HG02885 (cell line): ENCODE measurements at regions not wholly inside any gene's neighbourhood (a gene's known extent, or its start where the extent isn't known, plus 50 kb on each side); places are given as distances from the start of the nearest gene placed in this dataset.

Source experiments
- ATAC-seq: cut with Tn5 transposase; IDR thresholded peaks from one replicate; pipeline ENCODE4 v1.9.1; 2021; ENCODE audit warnings: mild to moderate bottlenecking; ENCODE audit not compliant: unreplicated experiment, poor library complexity

GRCh38 chr17:77358801-77359200, 218.0 kb downstream of the SEC14L1 start:
- no peak for ATAC-seq

DNA sequence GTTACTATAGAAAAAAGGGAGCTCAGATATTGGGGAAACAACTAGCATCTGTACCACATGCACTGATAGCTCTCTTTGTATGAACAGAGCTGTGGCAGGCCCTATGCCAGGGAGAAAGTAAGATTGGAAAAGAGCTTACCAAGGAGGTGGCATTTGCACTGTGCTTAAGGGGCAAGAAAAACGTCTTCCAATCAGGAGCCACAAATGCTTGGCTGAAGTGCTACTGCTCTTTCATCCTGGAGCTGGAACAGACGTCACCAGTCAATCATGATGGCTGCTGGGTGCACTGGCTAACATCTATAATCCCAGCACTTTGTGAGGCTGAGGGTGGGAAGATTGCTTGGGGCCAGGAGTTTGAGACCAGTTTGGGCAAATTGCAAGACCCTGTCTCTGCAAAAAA, 218.5 kb downstream of the SEC14L1 start:
- ATAC-seq = no peak

- no peak for ATAC-seq
These were observed 221.3 kb downstream of the SEC14L1 start for GRCh38 chr17:77361986-77362620.

DNA sequence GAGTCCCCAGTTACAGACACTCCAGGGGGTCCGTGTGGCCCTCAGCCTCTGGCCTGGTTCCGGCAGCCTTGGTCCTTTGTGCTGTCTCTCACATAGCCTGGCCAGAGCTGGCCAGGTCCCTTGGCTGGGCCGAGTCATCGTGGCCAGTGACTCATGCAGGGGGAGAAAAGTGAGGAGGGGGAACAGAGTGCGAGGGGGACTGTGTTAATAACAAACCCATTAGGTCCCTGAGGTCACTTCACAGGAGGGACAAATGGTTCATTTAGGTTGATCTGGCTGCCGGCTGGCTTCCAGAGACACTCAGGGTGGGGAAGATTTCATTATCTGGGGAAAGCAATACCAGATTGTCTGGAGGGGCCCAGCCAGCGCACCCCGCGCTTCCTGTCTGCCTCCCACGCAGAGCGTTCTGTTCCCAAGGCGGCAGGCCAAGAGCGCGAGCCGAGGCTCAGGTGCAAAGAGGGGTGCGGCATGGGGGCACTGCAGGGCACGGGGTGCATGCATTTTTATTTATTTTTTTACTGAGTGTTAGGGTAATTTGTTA, 223.1 kb downstream of the SEC14L1 start:
- no peak for ATAC-seq

- no peak for ATAC-seq
These were observed 223.7 kb downstream of the SEC14L1 start for GRCh38 chr17:77364381-77364911.

- ATAC-seq = no peak
These were observed 224.3 kb downstream of the SEC14L1 start for GRCh38 chr17:77364941-77365583.

DNA sequence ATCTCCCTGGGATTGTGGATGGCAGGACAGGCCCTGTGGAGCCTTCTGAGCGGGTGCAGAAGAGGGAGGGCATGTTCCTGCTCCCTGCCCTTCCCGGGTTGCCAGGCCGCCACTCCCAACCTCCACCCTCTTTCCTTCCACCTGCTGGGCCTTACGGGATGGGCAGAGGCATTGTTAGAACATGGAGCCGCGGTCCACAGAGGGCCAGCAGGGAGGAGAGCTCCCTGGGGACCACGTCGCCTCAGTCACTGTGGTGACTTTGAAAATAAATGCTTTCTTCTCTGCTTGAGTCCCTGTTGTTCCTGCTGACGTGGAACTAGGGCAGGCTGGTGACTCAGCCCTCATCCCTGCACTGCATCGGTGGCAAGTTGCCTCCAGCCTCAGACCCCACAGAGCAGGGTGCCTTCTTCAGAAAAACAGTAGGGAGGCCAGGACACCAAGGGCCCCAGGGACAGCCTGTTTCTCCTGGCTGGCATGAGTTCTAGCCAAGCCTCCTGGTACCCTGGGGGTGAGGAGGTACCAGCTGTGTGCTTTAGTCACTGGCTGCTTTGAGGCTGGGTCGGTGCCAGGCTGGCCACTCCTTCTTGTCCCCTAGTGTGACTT, 224.9 kb downstream of the SEC14L1 start:
- no peak for ATAC-seq

DNA sequence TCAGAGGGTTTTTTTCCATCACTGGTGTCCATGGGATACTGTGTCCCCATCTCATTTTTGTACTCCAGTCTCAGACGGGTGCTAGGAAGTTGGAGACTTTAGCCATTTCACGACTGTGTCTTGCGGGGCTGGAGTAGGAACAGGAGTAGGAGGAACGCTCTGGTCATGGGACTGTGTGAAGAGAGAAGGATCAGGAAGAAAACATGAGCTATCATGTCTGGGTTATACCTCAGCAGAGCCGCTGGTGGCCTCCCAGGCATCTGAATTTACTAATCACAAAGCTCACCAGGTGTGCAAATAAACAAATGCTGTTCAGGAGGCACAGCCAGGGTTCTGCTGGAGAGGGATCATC, 225.4 kb downstream of the SEC14L1 start:
- no peak for ATAC-seq

- no peak for ATAC-seq
These were observed 225.9 kb downstream of the SEC14L1 start for GRCh38 chr17:77366558-77367245.

GRCh38 chr17:77369544-77369971, 228.8 kb downstream of the SEC14L1 start:
- ATAC-seq = no peak

DNA sequence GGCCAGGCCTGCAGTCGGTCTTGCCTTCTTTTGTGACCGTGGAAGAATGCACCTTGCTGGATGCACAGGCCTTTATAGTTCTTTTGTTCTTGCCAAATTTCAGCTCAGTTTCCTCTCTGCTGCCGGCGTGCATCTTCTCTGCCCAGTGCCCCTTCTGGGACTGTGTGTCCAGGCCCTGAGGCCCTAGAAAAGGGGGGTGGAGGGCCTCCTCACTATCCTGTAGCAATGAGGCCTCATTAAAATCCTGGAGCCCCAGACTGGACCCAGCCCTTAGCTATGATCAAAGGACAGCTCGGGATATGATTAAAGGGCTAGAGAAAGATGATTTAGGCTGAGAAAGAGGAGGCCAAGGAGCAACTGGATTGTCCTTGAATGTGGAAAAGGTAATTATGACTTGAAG, 229.8 kb downstream of the SEC14L1 start:
- no peak for ATAC-seq

DNA sequence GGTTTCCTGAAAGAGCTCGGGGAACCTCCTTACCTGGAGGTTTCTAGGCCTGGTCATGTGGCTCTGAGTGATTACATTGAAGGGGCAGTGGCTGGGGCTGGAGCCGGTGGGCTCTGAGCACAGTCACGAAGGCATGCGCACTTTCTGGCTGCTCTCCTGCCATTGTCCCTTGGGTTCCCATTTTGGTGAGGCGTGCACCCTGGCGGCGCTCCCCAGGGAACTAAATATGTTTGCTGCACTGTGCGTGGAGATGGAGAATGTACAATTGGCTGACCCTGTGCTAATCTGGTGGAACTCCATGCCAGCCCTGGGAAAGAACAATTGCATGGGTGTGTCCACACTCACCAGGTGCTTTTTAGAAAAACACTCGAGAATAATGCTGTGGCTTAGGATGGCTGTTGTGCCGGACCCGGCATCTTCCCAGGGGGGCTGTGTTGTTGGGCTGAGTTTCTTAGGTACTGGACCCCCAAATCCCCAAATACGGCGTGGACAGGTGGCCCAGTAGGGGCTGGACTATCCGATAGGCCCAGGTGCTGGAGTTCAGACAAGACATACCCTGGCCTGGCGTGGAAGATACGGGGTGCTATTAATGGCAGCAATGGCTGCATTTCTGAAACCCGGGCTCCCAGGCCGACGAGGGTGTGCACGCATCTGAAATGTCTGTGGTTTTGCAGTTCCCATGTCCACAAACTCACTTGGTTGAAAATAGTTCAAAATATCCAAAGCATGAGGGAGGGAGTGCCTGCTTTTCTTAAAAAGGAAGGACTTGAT, 230.5 kb downstream of the SEC14L1 start:
- no peak for ATAC-seq

GRCh38 chr17:77371888-77372443, 231.2 kb downstream of the SEC14L1 start:
- ATAC-seq = no peak

GRCh38 chr17:77372444-77373298, 231.9 kb downstream of the SEC14L1 start:
- ATAC-seq = peak; percentile 61

GRCh38 chr17:77373299-77374169, 232.8 kb downstream of the SEC14L1 start:
- peak; percentile 21 for ATAC-seq

DNA sequence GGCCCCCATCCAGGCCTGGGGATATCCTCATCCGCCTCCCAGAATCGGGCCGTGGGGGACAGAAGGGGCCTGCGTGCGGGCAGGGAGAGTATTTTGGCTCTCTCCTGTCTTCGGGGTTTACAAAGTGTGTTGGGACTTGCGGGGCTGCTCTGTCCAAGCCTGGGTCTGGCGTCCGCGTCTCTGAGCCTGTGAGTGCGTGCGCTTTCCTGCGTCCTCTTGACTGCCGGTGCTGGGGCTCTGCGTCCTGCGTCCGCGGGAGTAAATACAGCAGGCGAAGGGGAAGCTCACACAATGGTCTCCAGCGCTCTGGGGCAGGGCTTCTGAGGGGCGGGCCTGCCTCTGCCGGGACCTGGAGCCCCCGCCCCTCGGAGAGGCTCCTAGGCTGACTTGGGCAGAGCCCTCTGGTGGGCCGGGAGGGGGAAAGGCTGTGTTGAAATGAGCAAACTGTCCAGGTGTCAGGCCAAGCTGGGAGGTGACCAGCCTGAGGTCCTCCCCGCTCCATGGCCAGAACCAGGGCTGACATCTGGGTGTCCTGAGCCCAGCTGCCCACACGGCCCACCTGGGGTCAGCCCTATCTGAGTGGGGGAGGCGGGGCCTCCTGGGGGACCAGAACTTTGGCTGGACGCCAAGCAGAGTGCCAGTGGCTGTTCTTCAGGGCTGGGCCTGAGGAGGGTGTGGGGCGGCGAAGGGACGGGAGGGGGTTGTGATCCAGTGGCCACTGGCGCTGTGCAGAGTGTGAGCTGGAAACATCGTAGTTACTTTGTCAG, 233.6 kb downstream of the SEC14L1 start:
- no peak for ATAC-seq
